NCI-H226 (cell line): ENCODE measurements at regions not wholly inside any gene's neighbourhood (a gene's known extent, or its start where the extent isn't known, plus 50 kb on each side); places are given as distances from the start of the nearest gene placed in this dataset.
A peak's percentile ranks its signal among the peaks of the same experiment; 100 is the strongest.

ENCODE experiments used
- DNase-seq: peaks from one replicate; pipeline ENCODE4 v3.0.0-alpha.2; 2015

DNA sequence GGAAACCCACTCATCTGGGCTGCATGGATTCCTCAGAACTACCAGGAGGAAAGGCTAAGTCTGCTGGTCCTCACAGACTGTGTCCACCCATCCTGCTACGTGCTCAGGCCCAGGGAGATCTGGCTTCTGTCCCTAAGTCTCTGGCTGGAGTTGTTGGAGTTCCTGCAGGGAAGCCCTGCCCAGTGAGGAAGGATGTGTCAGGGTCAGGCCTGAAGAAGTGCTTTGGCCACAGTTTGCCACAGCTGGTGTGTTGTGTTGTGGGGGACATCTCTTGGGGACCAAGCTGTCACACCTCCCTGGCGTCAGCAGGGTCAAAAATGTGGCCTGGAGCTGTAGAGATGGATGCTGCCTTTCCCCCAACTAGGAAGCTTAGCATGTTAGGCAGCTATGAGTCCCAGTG is 684.7 kb downstream of the METTL15 start:
- no peak for DNase-seq

DNA sequence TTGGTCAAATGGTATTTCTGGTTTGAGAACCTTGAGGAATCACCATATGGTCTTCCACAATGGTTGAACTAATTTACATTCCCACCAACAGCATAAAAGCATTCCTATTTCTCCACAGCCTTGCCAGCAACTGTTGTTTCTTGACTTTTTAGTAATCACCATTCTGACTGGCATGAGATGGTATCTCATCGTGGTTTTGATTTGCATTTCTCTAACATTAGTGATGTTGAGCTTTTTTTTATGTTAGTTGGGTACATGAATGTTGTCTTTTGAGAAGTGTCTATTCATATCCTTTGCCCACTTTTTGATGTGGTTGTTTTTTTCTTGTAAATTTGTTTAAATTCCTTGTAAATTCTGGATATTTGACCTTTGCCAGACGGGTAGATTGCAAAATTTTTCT is 679.7 kb downstream of the METTL15 start:
- peak; percentile 66 for DNase-seq

DNA sequence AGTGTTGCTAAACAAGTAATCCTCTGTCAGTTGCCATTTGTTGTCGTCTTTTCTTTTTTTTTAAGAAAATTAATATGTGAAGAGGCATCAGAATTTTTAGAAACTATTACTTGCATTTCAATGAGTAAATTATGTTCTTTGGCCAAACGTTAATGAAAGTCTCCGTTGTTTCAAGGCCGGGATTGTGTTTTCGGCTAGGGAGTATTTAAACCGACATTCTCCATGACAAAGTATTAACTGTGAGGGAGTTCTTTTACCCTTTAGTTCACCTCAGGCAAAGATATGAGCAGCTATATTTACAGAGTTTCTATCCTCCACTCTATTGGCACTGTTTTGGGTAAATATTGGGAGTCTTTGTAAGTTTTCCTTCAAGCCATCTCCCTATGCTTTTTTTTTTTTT is 668.9 kb downstream of the METTL15 start:
- DNase-seq: no peak

DNA sequence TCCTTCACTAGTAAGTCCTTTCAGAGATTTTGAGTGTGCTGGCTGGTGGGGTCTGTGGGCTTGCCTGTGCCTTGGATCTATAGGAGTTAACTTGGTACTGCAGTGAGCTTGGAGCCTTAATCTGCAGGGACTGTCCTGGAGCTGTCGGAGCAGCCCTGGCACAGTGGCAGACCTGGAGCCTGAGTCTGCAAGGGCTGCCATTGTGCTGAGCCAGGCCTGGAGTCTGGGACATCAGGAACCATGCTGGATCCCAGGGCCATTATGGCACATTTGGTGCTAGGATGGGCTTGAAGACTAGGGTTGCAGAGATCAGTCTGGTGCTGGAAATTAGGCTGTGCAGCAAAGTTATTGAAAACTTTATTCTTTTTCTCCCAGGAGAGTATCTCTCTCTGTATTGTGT is 665.4 kb downstream of the METTL15 start:
- peak; percentile 4 for DNase-seq

DNA sequence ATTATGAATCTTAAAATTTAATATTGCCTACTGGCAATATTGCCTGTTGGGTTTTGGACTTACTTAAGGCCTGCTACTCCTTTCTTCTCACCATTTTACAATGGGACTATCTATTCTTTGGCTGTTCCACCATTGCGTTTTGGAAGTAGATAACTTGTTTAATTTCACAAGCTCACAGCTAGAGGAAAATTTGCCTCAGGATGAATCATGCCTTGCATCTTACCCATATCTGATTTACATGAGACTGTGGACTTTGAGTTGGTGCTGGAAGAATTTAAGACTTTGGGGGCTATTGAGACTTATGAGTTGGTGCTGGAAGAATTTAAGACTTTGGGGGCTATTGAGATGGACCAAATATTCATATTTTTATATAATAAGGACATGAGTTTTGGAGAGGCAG is 662.6 kb downstream of the METTL15 start:
- peak; percentile 71 for DNase-seq

DNA sequence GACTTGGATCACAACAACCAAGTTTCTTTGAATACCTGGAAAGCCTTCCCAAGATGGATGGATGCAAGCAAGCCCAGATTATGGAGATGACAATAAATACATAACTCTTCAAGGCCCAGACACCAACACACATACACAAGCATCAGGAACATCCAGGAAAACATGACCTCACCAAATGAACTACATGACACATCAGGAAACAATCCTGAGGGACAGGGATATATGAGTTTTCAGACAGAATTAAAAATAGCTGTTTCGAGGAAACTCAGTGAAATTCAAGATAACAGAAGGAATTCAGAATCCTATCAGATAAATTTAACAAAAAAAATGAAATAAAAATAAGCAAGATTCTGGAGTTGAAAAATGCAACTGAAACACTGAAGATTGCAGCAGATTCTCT is 659.4 kb downstream of the METTL15 start:
- peak; percentile 91 for DNase-seq

DNA sequence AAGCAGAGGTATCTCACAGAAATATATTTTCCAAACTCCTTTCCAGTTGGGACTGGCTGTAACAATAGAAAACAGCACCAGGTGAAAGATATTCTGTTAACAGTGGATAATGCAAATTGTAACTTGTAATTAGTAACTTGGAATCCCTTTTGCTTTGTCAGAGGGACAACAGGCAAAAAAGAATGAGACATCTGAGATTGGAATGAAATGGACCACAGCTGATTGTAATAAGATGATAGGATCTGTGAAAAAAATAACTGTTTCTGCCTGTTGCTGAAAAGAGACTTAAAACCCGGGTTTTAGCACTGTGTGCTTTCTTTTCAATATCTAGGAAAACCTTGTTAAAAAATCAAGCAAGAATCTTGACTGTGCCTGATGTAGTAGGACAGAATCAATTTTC is 655.7 kb downstream of the METTL15 start:
- no peak for DNase-seq

DNA sequence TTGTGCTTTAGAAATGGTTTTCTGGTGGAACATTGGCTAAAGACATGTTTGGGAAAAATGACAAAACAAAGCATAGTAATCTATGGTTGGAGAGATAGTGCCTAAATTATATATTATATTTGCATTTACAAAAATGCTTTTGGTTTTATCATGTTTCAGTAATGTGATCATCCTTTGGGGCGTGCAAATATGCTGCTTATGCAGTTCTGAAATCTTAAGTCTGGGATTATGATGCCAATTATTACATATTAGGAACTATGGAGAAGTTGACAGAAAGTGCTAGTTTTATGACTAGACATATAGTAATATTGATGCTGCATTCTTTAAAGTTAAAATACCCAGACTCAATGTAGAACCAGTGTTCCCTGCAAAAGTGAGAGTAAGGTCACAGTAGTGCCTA is 655.0 kb downstream of the METTL15 start:
- no peak for DNase-seq

DNA sequence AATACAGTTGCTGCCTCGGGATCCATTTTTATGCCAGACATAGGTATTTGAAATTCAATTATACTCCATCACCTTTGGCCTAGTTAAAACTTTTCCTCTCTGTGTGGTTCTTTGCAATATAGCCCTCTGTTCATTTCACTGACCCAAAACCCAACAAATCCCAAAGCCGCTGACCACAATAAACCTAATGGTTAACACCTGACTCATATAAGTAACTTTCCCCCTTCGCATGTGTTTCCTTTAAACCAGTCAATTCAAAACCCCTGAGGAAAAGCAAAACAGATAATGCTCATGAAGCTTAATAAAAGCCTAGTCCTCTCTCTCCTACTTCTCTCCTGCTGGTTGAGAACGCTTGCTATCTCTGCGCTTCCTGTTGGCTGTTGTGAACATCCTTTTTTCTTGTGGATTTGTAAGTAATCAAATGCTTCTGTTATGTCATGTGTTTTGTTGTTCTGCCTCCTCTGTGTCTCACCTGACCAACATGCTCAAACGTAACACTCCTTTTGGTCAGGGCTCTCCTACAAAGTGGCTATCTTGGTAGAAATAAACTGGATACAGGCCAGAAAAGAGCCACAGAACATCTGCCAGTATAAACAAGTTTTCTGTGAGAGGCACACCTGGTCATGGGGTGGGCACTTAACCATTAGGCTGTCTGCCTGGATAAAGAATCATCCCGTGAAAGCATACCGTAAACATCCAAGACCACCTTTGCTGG is 652.6 kb downstream of the METTL15 start:
- DNase-seq: peak; percentile 91

DNA sequence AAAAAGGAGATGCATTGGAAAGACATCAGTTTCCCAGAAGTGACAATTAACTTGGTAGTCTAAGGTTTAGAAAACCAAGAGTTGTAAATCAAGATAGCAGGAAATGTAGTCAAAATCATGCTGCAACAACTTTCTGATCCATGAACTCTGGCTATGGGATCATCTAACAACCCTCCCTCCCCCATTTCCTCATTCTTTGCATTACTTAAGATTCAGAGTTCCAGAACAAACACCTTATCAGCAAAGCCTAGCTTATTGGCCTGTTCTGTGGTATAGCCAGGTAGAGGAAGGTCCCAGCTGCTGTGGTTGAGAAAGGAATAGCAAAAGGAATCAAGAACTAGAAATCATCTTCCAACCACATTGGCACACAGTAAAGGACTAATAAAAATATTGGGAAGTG is 651.1 kb downstream of the METTL15 start:
- DNase-seq: peak; percentile 93

DNA sequence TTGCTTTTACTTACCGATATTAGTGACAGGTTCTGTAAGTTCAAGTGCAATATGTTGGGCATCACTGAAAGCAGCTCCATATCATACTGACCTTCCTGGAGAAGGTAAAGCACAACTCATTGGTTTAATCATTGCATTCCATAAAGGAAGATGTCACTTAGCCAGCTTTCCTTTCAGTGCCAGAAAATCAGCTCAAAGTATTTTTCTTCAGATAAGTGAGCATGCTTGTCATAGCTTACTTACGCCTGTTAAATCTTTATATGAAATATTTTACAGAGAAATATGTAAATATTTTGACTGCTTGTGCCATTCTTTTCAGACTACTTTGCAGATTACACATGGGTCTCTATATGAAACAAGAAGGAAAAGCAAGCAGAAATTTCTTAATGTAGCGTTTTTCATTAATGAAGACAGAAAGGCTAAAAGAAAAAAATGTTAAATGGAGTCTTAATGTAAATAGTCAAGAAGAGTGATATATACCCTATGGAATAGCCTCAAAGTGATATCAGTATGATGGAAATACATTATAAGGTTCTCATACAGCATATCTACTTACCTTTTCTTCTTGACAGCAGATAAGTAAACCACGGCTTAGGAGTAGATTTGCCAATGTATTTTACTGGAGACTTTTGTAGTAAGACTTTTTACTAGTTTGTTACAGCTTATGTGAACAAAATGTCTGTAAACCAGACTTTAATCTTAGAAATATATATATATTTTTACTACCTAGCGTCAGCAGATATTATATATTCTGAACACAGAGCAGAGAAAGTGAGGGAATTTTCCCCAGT is 649.7 kb downstream of the METTL15 start:
- peak; percentile 95 for DNase-seq

DNA sequence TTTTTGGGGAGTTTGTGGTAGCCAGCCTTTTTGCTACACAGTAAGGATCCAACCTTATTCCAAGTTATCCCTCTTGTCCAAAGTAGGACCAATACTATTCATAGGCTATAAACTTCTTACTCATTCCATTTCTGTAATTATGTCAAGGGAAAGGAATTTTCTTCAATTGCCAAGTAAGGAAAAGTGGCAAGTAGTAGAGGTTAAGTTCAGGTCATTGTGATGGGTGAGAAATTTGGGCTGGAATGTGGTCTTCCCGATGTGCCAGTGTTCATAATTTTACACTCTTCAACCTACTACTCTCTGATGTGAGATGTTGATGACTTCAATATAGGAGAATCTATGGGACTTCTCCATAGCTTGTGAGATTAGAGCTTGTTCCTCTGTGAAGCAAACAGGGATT is 648.8 kb downstream of the METTL15 start:
- peak; percentile 97 for DNase-seq

DNA sequence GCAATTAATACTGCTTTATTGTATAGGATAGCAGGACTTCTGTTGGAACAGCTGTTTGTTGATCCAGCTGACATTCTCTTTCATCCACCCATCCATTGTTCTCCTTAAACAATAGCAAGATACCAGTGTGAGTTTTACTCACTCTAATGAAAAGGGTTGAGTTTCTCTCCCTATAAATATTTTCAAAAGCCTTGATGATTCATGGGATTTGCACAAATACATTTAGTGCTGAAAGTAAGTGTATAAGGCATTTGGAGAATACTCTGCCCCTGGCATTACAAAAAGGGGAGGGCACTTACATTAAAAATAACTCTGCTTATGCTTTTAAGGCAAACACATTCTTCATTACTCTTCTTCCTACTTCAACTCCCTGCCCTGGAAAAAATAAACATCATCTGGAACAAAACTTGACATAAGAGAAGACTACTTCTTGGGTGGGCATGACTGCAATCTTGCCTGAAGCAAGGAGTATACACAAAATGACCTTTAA is 634.9 kb downstream of the METTL15 start:
- DNase-seq: peak; percentile 77

DNA sequence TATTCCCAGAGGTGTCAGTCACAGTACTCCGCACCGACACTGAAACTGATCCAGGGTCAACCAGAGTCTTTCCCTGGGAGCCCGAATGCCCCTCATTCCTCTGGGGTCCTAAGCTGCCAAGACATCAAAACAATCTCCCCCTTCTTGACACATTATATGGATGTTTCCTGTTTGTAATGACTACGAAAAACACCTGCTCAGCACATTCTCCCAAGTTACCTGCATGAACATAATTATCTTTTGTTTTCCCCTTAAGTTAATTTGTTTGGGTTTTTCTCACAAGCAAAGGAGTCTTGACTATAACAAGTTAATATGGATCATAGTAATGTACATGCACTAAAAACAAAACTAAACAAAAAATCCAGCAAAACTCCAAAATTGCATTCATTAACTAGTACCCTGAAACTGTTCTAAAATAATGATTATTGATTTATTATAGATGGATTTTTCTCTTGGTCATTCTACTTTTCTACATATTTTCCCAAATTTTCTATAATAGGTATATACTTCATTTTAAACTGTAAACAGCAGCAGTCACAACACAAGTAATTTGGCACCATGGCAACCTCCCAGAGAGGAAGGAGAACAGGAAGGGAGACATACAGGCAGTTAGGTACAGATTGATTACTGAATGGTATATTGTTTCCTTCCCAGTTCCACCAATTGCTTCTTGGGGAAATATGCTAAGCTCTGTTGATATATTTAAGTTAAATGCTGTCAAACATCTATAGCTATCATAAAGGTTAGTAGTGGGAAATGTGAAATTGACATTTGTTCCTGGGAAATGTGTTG is 631.5 kb downstream of the METTL15 start:
- DNase-seq: no peak

DNA sequence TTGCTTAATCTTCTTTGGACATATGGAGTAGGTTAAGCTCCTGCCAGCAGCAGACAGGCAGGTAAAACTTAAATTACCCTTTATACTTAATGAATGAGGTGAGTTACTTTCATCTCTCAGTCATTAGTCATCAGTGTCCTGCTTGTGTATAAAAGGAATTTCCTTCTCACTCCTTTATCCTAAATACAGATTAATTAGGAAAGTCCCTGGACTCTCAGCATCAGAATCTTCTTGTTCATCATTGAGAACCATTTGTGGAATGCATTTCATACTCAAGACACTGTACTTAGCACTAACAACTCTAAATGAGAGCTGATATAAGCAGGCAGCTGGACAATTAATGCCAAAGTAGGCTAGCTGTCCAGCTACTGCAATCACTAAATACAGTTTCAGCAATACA is 630.4 kb downstream of the METTL15 start:
- peak; percentile 47 for DNase-seq

DNA sequence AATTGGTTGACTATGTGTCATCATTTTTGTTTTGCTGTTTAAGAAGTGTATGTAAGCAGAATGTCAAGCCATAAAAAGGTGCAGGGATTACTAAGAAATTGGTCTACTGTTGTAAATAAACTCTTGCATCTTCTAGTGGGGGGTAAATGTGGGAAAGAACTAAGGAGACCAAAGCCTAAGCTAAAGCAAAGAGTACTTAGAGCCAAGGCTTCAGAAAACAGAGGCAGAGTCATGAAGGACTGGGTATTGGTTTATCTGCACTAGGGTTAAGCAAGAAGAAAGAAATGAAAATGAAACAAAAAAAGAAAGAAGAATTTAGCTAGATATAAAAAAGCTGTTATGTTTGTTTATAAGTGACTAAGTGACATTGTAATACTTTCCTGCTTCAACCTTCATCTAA is 628.1 kb downstream of the METTL15 start:
- DNase-seq: no peak

DNA sequence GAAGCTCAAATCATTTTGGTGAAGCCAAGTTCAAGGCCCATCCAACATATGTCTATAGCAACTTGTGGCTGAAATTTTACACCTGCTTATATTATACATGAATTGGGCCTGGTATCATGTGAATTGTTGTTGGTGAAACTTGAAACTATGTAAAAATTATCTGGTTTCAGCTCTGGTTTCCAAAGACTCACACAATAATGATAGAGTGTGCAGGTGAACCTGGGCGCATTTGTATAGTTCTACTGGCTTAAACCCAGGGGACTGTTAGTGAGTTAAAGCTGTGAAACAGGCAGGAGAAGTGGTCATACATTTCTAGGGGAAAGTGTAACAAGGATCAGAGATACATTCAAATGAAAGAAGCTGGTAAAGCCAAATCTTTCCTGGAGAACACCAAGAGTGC is 627.3 kb downstream of the METTL15 start:
- DNase-seq: no peak

DNA sequence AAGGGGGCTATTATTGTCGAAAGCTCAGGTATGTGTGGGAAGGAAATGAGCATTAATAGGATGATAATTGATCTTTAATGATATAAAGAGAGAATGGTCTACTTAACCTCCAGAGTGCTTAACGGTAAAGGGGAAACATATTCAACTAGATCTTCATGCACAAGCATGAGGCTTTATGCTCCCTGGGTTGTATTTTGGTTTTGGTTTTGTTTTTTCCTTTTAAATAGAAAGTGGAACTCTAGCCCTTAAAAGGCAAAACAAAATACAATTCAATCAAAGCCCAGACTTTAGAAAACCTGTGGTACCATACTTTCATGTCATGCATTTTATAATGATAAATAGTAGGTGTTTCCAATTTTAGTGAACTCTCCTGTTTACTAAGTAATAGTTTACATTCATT is 622.7 kb downstream of the METTL15 start:
- DNase-seq: no peak

DNA sequence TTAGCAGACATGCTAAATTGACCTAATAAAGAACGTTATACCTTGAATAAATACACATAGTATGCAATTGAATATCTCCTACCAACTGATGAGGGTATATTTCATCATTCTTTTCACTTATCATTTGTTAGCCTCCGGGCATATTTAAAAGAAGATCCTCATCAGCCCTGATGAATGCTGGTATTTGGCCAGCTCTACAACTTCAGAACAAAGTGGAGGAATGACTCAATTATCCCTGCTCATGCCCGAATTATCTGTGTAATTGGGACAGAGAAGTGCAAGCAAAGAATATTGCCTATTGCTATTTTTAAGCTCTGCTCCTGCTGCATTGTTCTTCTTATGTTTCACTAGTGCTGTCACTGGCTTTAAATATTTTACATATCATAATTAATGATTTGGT is 622.1 kb downstream of the METTL15 start:
- DNase-seq: peak; percentile 14

DNA sequence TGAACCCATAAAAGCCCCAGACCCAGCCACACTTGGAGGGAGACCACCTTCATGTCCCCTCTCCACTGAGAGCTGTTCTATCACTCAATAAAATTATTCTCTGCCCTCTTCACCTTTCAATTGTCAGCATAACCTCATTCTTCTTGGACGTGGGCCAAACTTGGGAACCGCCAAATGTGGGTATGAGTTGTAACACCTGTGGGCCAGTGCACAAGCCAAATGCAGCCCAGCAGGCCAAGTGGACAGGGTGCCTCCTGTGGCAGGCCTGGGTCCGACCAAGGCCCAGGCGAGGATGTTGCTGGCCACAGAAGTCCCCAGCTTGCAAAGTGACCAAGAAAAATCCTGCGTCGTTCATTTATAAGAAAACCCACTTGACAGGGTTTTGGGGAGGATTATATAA is 621.2 kb downstream of the METTL15 start:
- DNase-seq: no peak

DNA sequence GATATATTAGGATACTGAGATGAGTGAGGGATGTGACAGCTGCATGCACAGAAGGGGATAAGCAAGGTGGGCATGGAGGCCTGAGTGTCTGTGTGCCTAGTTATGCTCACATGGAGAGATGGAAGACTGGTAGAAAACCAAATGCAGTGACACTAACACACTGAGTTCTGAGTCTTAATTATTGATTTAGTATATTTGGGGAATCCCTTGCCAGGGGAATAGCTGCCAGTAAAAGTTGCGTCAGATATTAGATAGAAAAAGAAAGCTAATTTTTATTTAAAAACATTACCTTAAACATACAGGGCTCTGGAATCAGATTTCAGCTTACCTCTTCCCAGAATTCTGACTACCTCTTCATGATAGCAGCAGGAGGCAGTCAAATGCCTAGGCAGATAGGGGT is 620.5 kb downstream of the METTL15 start:
- no peak for DNase-seq

DNA sequence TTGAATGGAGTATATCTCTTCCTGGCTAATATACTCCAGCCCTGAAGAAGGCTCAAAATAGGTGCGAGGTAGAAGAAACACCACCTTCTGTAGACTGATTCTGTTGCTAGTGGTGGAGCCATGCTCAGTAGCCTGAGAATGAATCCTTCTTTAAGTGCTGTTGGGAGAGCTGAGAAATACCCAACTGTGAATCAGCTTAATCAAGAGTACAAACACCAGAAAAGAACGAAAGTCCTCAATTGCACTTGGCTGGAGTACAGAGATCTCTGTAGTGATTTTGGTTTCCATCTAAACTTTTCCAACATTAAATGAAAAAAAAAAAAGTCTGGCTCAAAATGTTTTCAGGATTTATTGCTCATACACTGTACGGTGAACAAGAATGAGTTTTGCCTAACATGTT is 619.1 kb downstream of the METTL15 start:
- DNase-seq: no peak

DNA sequence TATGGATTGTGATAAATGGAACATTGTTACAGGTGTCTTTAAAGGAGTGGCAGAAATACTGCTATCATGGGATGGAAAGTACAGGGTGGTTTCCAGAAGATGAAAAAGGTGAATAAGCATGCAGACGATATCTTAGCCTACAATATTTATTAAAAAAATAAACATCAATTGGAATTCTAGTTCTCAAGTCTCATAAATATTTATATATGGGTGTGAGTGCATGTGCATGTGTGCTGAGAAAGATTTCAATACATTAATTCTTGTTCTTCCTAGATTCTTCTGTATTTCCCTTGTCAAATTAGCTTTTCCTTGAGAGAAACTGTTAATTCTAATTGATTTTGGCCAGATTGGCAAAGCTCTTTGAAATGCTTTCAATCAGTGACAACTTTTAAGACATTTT is 618.2 kb downstream of the METTL15 start:
- DNase-seq: no peak

DNA sequence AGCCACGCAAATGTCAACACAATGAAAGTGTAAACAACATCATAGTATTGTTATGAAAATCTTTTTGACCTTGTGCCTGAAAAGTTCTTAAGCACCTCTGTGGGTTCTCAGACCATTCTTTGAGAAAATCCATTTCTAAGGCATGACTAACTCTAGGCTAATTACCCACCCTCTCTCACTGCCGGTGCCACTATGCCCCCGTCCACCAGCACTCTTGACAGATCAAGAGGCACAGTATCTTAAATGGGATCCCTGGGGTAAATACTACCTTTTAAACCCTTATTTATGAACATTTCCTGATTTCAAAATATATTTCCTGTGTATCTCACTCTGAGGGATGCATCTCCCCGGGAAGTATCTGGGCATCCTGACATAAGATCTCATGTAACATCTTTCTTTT is 607.5 kb downstream of the METTL15 start:
- DNase-seq: no peak
